ENCODE measurements at regions not wholly inside any gene's neighbourhood (a gene's known extent, or its start where the extent isn't known, plus 50 kb on each side); places are given as distances from the start of the nearest gene placed in this dataset.

GRCh38 chr6:165760803-165761185, 97.8 kb upstream of the PDE10A start:
- FAIRE-seq (no peak), DNase-seq (no peak)
- intact Hi-C loops (cut with DNase I): no loop called here
- no peak for TF ChIP-seq CTCF (IDR thresholded peaks at IDR 0.05; ENCODE audit: borderline replicate concordance, extremely low read depth, insufficient read depth)
- Histone ChIP-seq H3K4me1 (ENCODE audit: control insufficient read depth in 2 of 3, insufficient read depth in 2 of 3, low read depth in 1 of 3, low read length in 3 of 3) (peaks cover 0 to 14% (median 0%) of the 10 kb centered on the region in 3 donors), H3K27me3 (ENCODE audit: control insufficient read depth, insufficient read depth, low read length) (no peaks in the 10 kb centered on the region), H3K27ac (ENCODE audit: low read depth in 2 of 2, low read length in 2 of 2) (no peak overlapping the region), H3K9ac (ENCODE audit: low read length in 3 of 3) (no peak overlapping the region), H3K4me3 (ENCODE audit: low read length in 3 of 3) (no peak overlapping the region), H3K9me3 (ENCODE audit: control insufficient read depth in 2 of 3, insufficient read depth in 1 of 3, low read length in 3 of 3) (peaks cover 0 to 3% (median 0%) of the 10 kb centered on the region in 3 donors), H3K36me3 (ENCODE audit: control insufficient read depth in 2 of 3, insufficient read depth in 3 of 3, low read length in 3 of 3) (no peaks in the 10 kb centered on the region)

- FAIRE-seq (no peak), DNase-seq (no peak)
- Histone ChIP-seq H3K9ac (ENCODE audit: low read length in 3 of 3) (no peak overlapping the region), H3K27me3 (ENCODE audit: control insufficient read depth, insufficient read depth, low read length) (no peaks in the 10 kb centered on the region), H3K4me1 (ENCODE audit: control insufficient read depth in 2 of 3, insufficient read depth in 2 of 3, low read depth in 1 of 3, low read length in 3 of 3) (peaks cover 0 to 14% (median 0%) of the 10 kb centered on the region in 3 donors), H3K4me3 (ENCODE audit: low read length in 3 of 3) (peak overlapping the region in 1 of 3 donors; percentile 39), H3K36me3 (ENCODE audit: control insufficient read depth in 2 of 3, insufficient read depth in 3 of 3, low read length in 3 of 3) (no peaks in the 10 kb centered on the region), H3K27ac (ENCODE audit: low read depth in 2 of 2, low read length in 2 of 2) (peak overlapping the region in 1 of 2 donors; percentile 51), H3K9me3 (ENCODE audit: control insufficient read depth in 2 of 3, insufficient read depth in 1 of 3, low read length in 3 of 3) (peaks cover 0 to 3% (median 0%) of the 10 kb centered on the region in 3 donors)
- intact Hi-C loops (cut with DNase I): no loop called here
- no peak for TF ChIP-seq CTCF (IDR thresholded peaks at IDR 0.05; ENCODE audit: borderline replicate concordance, extremely low read depth, insufficient read depth)
Observed at GRCh38 chr6:165760126-165760802, 97.2 kb upstream of the PDE10A start.

- Histone ChIP-seq H3K9ac (ENCODE audit: low read length in 3 of 3) (no peak overlapping the region), H3K4me3 (ENCODE audit: low read length in 3 of 3) (no peak overlapping the region), H3K9me3 (ENCODE audit: control insufficient read depth in 2 of 3, insufficient read depth in 1 of 3, low read length in 3 of 3) (peaks cover 0 to 3% (median 0%) of the 10 kb centered on the region in 3 donors), H3K27me3 (ENCODE audit: control insufficient read depth, insufficient read depth, low read length) (no peaks in the 10 kb centered on the region), H3K27ac (ENCODE audit: low read depth in 2 of 2, low read length in 2 of 2) (no peak overlapping the region), H3K36me3 (ENCODE audit: control insufficient read depth in 2 of 3, insufficient read depth in 3 of 3, low read length in 3 of 3) (no peaks in the 10 kb centered on the region), H3K4me1 (ENCODE audit: control insufficient read depth in 2 of 3, insufficient read depth in 2 of 3, low read depth in 1 of 3, low read length in 3 of 3) (peaks cover 0 to 14% (median 0%) of the 10 kb centered on the region in 3 donors)
- no peak for TF ChIP-seq CTCF (IDR thresholded peaks at IDR 0.05; ENCODE audit: borderline replicate concordance, extremely low read depth, insufficient read depth)
- intact Hi-C loops (cut with DNase I): no loop called here
- FAIRE-seq: no peak
- no peak for DNase-seq
Observed at GRCh38 chr6:165758441-165758840, 95.4 kb upstream of the PDE10A start.

Data from kidney (tissue), 13 donors.